ENCODE measurements at regions not wholly inside any gene's neighbourhood (a gene's known extent, or its start where the extent isn't known, plus 50 kb on each side); places are given as distances from the start of the nearest gene placed in this dataset.

DNA sequence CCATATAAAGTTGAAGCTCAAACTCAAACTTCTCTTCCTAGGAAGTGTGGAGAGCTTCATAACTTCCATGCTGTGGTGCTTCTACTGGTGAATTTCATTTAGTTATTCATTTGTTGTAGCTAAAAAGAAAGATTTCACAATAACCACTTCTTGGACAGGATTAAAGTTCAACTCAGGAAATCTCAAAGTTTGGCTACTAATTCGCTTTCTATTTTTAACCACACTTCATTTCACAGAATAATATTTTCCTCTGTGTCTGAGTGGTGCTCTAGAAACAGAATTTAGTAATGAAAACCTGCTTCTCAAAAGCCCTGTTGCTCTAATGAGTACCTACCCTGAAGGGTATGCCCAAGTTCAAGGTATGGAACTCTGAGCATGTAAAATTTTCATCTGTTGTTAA is 73.9 kb downstream of the ACTBL2 start:
- H3K4me3 ChIP-seq (replicated peaks; ENCODE audit: insufficient read depth, low read length), result no peak overlapping the region

DNA sequence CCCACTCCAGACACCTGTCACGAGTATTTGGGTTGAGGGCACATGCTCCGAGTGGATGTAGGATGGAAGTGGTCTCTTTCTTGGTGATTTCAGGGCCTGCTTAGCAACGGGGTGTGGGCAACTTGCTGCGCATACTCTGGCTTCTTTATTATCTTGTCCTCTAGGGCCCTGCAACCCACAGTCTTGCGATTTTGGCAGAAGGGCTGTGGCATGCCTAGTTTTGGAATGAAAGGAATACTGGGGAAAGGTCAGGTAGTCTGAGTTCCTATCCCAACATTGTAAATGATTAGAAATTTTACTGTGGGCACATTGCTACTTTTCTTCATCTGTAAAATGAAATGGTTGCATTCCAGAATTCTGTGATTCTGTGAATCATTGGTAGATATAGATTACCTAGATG is 74.3 kb downstream of the ACTBL2 start:
- H3K27ac ChIP-seq (replicated peaks), result no peak overlapping the region
- TF ChIP-seq, protein P1, sequence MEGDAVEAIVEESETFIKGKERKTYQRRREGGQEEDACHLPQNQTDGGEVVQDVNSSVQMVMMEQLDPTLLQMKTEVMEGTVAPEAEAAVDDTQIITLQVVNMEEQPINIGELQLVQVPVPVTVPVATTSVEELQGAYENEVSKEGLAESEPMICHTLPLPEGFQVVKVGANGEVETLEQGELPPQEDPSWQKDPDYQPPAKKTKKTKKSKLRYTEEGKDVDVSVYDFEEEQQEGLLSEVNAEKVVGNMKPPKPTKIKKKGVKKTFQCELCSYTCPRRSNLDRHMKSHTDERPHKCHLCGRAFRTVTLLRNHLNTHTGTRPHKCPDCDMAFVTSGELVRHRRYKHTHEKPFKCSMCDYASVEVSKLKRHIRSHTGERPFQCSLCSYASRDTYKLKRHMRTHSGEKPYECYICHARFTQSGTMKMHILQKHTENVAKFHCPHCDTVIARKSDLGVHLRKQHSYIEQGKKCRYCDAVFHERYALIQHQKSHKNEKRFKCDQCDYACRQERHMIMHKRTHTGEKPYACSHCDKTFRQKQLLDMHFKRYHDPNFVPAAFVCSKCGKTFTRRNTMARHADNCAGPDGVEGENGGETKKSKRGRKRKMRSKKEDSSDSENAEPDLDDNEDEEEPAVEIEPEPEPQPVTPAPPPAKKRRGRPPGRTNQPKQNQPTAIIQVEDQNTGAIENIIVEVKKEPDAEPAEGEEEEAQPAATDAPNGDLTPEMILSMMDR (IDR thresholded peaks at IDR 0.05; ENCODE audit: insufficient read depth, low read length), result no peak
- no peak for TF ChIP-seq POLR2AphosphoS5 (IDR thresholded peaks at IDR 0.05; ENCODE audit: low read depth)
- no peak for TF ChIP-seq SPI1 (IDR thresholded peaks at IDR 0.05; ENCODE audit: borderline replicate concordance, low read depth)
- no peak for TF ChIP-seq GABPA (IDR thresholded peaks at IDR 0.05; ENCODE audit: low read depth)
- no peak for TF ChIP-seq REST (IDR thresholded peaks at IDR 0.05; ENCODE audit: insufficient replicate concordance, low read depth)
- no peak for DNase-seq (ENCODE audit: low read depth in 1 of 2, low spot score in 1 of 2)
- H3K4me3 ChIP-seq (replicated peaks; ENCODE audit: insufficient read depth, low read length), result no peak overlapping the region
- H3K27me3 ChIP-seq (ENCODE audit: insufficient read depth, poor library complexity, severe bottlenecking), result no peaks in the 10 kb centered on the region

More for the DNA sequence above, 73.9 kb downstream of the ACTBL2 start:
- DNase-seq (ENCODE audit: low read depth in 1 of 2, low spot score in 1 of 2), result no peak
- no peaks in the 10 kb centered on the region for H3K27me3 ChIP-seq (ENCODE audit: insufficient read depth, poor library complexity, severe bottlenecking)
- H3K27ac ChIP-seq (replicated peaks), result no peak overlapping the region
- no peak for TF ChIP-seq SPI1 (IDR thresholded peaks at IDR 0.05; ENCODE audit: borderline replicate concordance, low read depth)
- TF ChIP-seq, protein P1 (IDR thresholded peaks at IDR 0.05; ENCODE audit: insufficient read depth, low read length), result no peak
- no peak for TF ChIP-seq GABPA (IDR thresholded peaks at IDR 0.05; ENCODE audit: low read depth)
- no peak for TF ChIP-seq POLR2AphosphoS5 (IDR thresholded peaks at IDR 0.05; ENCODE audit: low read depth)
- TF ChIP-seq REST (IDR thresholded peaks at IDR 0.05; ENCODE audit: insufficient replicate concordance, low read depth), result no peak

DNA sequence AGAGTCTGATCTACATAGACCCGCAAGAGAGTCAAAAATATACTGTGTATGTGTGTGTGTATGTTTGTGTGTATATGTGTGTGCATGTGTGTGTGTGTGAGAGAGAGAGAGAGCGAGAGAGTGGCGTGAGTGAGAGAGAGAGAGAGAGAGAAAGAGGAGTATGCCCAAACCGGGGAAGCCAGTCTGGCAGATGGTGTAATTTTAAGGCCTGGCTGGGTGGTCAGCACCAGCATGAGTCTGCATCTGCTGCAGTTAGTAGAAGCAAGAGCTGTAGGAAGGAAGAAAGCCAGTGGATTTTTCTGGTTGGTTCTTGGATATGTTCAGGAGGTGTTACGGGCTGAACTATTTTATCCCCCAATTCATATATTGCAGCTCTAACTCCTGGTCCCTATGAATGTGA is 75.2 kb downstream of the ACTBL2 start:
- Histone ChIP-seq H3K4me3 (replicated peaks; ENCODE audit: insufficient read depth, low read length) (no peak overlapping the region), H3K27me3 (ENCODE audit: insufficient read depth, poor library complexity, severe bottlenecking) (no peaks in the 10 kb centered on the region), H3K27ac (replicated peaks) (no peak overlapping the region)
- DNase-seq (ENCODE audit: low read depth in 1 of 2, low spot score in 1 of 2), result no peak
- TF ChIP-seq POLR2AphosphoS5 (IDR thresholded peaks at IDR 0.05; ENCODE audit: low read depth) (no peak), REST (IDR thresholded peaks at IDR 0.05; ENCODE audit: insufficient replicate concordance, low read depth) (no peak), GABPA (IDR thresholded peaks at IDR 0.05; ENCODE audit: low read depth) (no peak), SPI1 (IDR thresholded peaks at IDR 0.05; ENCODE audit: borderline replicate concordance, low read depth) (no peak)
- TF ChIP-seq, protein P1 (IDR thresholded peaks at IDR 0.05; ENCODE audit: insufficient read depth, low read length), result no peak

Measured in HL-60 (cell line).